Suprapubic skin (tissue), 2 donors: ENCODE measurements at regions not wholly inside any gene's neighbourhood (a gene's known extent, or its start where the extent isn't known, plus 50 kb on each side); places are given as distances from the start of the nearest gene placed in this dataset.

Source experiments
- EP300 ChIP-seq: sonication (generic); formaldehyde crosslinking; IDR thresholded peaks from one replicate; pipeline ENCODE4 v1.6.1; 2017; ENCODE audit warnings: antibody characterized with exemption
- POLR2A ChIP-seq, 2 donors: fragments of 450-650 bp; IDR thresholded peaks; one replicate each; pipeline ENCODE4 v1.6.1; 2017; ENCODE audit warnings: antibody characterized with exemption in 2 of 2, mild to moderate bottlenecking in 2 of 2, moderate library complexity in 2 of 2

DNA sequence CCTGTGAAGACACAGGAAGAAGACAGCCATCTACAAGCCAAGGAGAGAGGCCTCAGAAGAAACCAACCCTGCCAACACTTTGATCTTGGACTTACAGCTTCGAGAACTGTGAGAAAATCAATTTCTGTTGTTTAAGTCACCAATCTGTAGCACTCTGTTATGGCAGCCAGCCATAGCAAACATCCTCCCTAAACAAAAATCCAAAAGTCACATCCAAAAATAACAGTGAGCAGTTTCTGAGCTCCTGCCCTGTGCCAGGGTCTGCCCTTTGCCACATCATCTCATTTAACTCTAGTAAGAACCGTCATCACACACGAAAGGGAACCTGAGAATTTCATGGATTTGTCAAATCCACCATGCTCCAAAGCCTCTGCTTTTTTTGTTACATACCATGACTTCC is 118.8 kb downstream of the TRIM36 start:
- TF ChIP-seq EP300 (no peak), POLR2A (IDR thresholded peaks at IDR 0.05) (no peak)
